ENCODE measurements at regions not wholly inside any gene's neighbourhood (a gene's known extent, or its start where the extent isn't known, plus 50 kb on each side); places are given as distances from the start of the nearest gene placed in this dataset.

DNA sequence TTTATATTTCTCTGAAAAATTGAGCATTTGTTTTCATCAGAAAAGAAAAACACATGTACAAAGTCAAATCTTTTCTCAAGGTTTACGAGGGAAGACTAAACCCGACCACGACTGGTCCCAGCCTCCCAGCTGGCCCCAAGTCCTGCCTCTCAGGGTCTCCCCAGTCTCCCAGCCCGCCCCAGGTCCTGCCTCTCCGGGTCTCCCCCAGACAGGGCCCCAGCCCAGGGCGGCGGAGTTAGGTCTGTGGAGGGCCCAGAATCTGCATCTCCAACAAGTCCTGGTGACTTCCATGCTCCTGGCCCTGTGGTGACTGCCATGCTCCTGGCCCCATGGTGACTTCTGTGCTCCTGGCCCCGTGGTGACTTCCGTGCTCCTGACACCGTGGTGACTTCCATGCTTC, 359.9 kb downstream of the IRX2 start:
- Histone ChIP-seq H3K4me1 (ENCODE audit: control insufficient read depth, insufficient read depth, low read length) (no peaks in the 10 kb centered on the region), H3K27me3 (ENCODE audit: control insufficient read depth, insufficient read depth, low read length) (no peaks in the 10 kb centered on the region), H3K9me3 (ENCODE audit: control insufficient read depth, low read length) (no peaks in the 10 kb centered on the region), H3K9ac (ENCODE audit: low read length) (no peak overlapping the region), H3K4me3 (ENCODE audit: low read length) (no peak overlapping the region), H3K36me3 (ENCODE audit: control insufficient read depth, insufficient read depth, low read length) (no peaks in the 10 kb centered on the region)

DNA sequence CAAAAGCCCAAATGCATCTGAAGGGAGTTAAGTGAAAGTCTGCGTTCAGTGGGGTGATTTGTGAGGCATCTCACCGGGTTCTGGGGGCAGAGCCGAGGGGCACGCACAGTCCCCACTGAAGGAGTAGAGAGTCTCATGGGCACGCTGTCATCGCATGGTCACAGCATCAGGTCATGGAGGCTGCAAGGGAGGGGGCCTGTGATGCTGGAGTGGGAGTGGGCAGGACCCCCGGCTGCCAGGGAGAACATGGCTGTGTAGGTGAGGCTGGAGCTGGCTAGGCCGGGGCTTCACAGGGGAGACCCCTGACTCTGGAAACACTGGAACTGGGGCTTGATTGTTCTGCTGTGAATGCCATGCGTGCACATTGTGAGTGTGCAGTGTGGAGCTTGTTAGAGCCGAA, 360.5 kb downstream of the IRX2 start:
- Histone ChIP-seq H3K36me3 (ENCODE audit: control insufficient read depth, insufficient read depth, low read length) (no peaks in the 10 kb centered on the region), H3K4me1 (ENCODE audit: control insufficient read depth, insufficient read depth, low read length) (no peaks in the 10 kb centered on the region), H3K27me3 (ENCODE audit: control insufficient read depth, insufficient read depth, low read length) (no peaks in the 10 kb centered on the region)

DNA sequence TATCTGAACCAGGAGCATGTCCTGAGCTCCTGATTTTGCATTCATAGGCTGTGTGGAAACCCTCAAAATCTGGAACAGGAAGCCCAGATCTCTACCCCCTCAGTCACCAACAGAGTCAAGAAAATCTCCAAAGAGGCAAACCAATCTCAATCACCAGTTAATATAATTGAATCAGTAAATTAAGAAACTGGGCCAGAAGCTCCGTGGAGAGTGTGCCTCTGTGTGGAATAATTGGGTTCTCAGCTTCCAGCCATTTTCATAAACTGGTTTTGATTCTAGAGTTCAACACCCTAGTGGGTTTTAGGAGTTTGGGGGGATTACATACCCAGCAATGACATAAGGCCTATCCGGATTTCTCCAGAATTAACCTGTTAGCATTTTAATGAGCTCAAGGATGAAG, 362.9 kb downstream of the IRX2 start:
- Histone ChIP-seq H3K4me3 (ENCODE audit: low read length) (no peak overlapping the region), H3K9me3 (ENCODE audit: control insufficient read depth, low read length) (no peaks in the 10 kb centered on the region), H3K36me3 (ENCODE audit: control insufficient read depth, insufficient read depth, low read length) (no peaks in the 10 kb centered on the region), H3K4me1 (ENCODE audit: control insufficient read depth, insufficient read depth, low read length) (no peaks in the 10 kb centered on the region), H3K27me3 (ENCODE audit: control insufficient read depth, insufficient read depth, low read length) (no peaks in the 10 kb centered on the region), H3K9ac (ENCODE audit: low read length) (no peak overlapping the region)

More for the DNA sequence above, 360.5 kb downstream of the IRX2 start:
- no peak overlapping the region for H3K9ac ChIP-seq (ENCODE audit: low read length)
- H3K4me3 ChIP-seq (ENCODE audit: low read length): no peak overlapping the region
- H3K9me3 ChIP-seq (ENCODE audit: control insufficient read depth, low read length): no peaks in the 10 kb centered on the region

DNA sequence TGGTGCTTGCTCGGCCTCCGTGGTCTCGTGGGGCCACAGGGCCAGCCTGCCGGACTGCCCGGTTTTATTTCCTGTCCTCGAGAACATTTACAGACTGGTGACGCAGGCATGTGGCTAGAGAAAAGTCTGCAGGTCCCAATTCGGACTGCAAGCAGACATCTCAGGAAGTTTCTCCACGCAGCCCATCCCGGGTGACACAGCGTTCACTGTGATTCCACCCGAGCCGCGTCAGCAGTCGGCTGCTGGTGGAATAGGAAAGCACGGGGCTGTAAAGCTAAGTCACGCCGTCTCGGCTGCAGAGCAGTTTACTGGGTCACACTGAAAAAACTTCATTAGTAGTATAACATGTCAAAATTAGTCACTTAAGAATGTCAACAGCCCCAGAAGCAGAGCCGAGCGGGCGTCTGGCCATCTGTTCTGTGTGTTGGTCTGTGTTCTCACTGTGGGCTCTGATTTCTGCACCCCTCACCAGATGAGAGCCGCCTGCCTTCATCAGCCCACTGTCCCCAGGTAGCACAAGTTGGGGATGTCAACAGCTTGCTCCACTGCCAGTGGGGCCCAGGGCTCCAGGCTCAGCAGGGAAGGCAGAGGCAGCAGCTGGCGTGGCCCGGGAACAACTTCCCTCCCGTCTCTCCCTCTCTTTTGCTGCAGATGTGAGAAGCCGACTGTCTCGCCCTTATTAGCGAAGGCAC, 363.7 kb downstream of the IRX2 start:
- no peak overlapping the region for H3K9ac ChIP-seq (ENCODE audit: low read length)
- H3K4me3 ChIP-seq (ENCODE audit: low read length): no peak overlapping the region
- H3K27me3 ChIP-seq (ENCODE audit: control insufficient read depth, insufficient read depth, low read length): no peaks in the 10 kb centered on the region
- H3K4me1 ChIP-seq (ENCODE audit: control insufficient read depth, insufficient read depth, low read length): no peaks in the 10 kb centered on the region
- no peaks in the 10 kb centered on the region for H3K36me3 ChIP-seq (ENCODE audit: control insufficient read depth, insufficient read depth, low read length)
- no peaks in the 10 kb centered on the region for H3K9me3 ChIP-seq (ENCODE audit: control insufficient read depth, low read length)

DNA sequence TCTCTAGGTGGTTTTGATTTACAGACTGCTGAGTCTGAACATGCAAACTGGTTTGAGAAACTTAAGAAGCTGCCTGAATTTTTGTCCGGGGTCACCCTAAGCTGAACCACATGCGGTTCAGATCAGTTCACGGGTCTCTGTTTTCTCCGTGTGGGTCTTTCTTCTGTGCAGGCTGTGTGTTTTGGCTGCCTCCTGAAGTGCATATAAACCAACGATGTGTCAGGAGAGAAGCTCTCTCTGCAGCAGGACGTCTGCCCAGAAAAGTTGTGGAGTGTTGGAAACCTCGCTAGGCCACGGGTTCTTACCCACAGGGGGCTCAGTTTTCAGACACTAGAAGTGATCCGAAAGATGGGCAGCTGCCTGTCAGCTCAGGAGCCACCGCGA, 364.2 kb downstream of the IRX2 start:
- no peak overlapping the region for H3K4me3 ChIP-seq (ENCODE audit: low read length)
- H3K27me3 ChIP-seq (ENCODE audit: control insufficient read depth, insufficient read depth, low read length): no peaks in the 10 kb centered on the region
- H3K9ac ChIP-seq (ENCODE audit: low read length): no peak overlapping the region
- H3K4me1 ChIP-seq (ENCODE audit: control insufficient read depth, insufficient read depth, low read length): no peaks in the 10 kb centered on the region
- H3K9me3 ChIP-seq (ENCODE audit: control insufficient read depth, low read length): no peaks in the 10 kb centered on the region
- no peaks in the 10 kb centered on the region for H3K36me3 ChIP-seq (ENCODE audit: control insufficient read depth, insufficient read depth, low read length)

DNA sequence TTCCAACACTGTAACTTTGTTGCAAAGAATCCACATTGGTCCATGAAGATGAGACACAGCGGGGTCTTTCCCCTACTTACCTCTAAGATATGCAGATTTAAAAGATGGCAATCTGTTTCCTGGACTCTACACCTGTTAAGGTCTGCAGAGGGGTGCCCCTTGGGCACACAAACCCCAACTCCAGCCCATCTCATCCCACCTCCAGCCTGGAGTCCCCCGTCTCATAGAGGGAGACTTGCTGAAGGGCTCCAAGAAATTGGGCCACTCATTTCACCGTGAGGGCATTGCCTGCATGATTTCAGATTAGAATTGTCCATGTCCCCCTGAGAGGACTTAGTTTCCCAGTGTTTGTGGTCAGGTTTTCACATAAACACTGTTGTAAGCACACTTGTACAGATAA, 365.7 kb downstream of the IRX2 start:
- Histone ChIP-seq H3K4me3 (ENCODE audit: low read length) (no peak overlapping the region), H3K4me1 (ENCODE audit: control insufficient read depth, insufficient read depth, low read length) (no peaks in the 10 kb centered on the region), H3K36me3 (ENCODE audit: control insufficient read depth, insufficient read depth, low read length) (no peaks in the 10 kb centered on the region), H3K9me3 (ENCODE audit: control insufficient read depth, low read length) (no peaks in the 10 kb centered on the region), H3K27me3 (ENCODE audit: control insufficient read depth, insufficient read depth, low read length) (no peaks in the 10 kb centered on the region), H3K9ac (ENCODE audit: low read length) (no peak overlapping the region)

DNA sequence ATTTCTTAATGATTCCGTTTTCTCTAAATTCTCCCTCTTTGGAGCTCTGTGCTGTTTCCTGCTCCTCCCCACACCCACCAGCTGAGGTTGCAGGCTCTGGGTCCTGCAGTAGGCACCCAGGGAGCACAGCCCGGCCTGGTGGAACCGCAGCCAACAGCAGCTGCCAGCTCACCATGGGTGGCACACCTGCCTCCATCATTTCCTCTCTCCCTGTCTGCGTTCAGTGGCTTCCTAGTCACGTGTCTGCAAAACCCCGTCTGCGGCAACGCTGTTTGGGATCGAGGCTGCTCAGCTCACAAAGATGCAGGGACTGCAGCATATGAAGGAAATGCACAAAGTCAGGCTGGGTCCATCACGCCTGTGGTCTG, 367.8 kb downstream of the IRX2 start:
- no peak overlapping the region for H3K9ac ChIP-seq (ENCODE audit: low read length)
- no peak overlapping the region for H3K4me3 ChIP-seq (ENCODE audit: low read length)
- H3K9me3 ChIP-seq (ENCODE audit: control insufficient read depth, low read length): no peaks in the 10 kb centered on the region
- no peaks in the 10 kb centered on the region for H3K4me1 ChIP-seq (ENCODE audit: control insufficient read depth, insufficient read depth, low read length)
- no peaks in the 10 kb centered on the region for H3K36me3 ChIP-seq (ENCODE audit: control insufficient read depth, insufficient read depth, low read length)
- H3K27me3 ChIP-seq (ENCODE audit: control insufficient read depth, insufficient read depth, low read length): no peaks in the 10 kb centered on the region

DNA sequence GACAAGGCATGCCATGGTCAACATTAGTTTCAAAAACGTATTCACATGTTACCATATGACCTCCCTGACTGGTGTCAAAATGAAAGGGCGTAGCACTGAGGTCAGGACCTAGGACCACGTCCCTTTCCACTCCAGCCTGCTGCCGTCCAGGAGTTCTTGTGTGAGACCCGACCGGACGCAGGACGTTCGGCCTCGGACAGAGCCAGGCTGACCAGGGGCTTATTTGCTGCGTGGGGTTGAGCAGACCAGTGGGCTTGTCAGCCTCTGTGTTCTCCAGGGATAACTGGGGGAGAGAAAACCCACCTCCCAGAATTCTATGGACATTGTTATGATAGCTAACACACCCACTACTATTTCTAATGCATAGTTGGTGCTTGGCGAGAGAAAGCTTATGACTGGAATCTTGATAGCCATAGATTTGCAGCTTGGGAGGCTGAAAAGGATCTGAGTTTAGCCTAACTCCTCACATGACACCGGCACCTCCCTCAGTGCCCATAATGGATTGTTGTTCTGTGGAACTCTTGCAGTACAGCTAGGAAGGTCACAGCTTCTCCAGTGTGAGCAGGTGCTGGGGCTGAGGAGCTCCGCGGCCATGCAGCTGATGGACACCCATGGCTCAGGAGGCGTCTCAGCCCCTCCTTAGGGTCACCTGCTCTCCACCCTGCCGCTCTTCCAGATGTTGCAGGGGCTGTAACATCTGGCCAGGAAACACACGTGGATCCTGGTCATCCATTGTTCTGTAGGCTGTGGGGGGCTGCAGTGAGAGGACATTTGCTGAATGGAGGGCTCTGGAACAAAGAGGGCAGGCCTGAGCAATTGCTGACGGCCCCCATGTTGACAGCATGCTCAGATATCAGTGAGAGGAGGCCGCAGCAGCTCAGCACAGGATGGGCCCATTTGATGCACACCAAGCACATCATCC, 368.4 kb downstream of the IRX2 start:
- H3K4me1 ChIP-seq (ENCODE audit: control insufficient read depth, insufficient read depth, low read length): no peaks in the 10 kb centered on the region
- no peaks in the 10 kb centered on the region for H3K36me3 ChIP-seq (ENCODE audit: control insufficient read depth, insufficient read depth, low read length)
- H3K9me3 ChIP-seq (ENCODE audit: control insufficient read depth, low read length): no peaks in the 10 kb centered on the region
- no peak overlapping the region for H3K9ac ChIP-seq (ENCODE audit: low read length)
- no peak overlapping the region for H3K4me3 ChIP-seq (ENCODE audit: low read length)
- H3K27me3 ChIP-seq (ENCODE audit: control insufficient read depth, insufficient read depth, low read length): no peaks in the 10 kb centered on the region

DNA sequence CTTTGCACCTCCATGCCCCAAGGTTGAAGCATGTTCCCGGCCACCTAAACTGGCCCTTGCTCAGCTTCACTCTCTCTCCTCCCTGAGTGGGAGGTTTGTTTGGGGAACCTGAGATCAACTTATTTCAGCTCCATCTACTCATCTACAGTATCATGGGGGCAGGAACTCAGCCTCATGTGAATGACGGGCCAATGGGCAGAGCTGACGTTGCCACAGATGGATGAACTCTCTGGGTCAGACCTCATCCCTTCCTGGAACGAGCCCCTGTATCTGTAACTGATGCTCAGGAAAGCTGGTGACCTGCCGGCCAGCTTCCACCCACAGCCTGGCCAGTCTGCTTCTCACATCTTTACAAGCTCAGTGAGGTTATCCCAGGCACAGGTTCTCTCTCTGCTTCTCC, 369.6 kb downstream of the IRX2 start:
- H3K36me3 ChIP-seq (ENCODE audit: control insufficient read depth, insufficient read depth, low read length): no peaks in the 10 kb centered on the region
- no peaks in the 10 kb centered on the region for H3K27me3 ChIP-seq (ENCODE audit: control insufficient read depth, insufficient read depth, low read length)
- H3K9me3 ChIP-seq (ENCODE audit: control insufficient read depth, low read length): no peaks in the 10 kb centered on the region

DNA sequence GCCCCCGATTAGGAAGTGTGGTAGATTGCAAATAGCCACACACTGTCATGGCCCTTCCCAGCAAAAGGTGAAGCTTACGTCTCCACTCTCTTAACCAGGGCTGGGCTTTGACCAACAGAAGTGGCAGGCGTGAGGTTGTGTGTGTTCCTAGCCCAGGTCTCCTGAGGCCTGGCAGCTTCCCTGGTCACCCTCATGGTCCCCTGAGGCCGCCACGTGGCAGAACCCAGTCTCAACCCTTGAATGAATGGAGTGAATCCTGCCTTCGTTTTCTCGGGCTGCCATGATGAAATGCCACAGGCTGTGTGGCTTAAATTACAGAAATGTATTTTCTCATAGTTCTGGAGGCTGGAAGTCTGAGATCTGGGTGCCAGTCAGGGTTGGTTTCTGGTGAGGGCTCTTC, 370.4 kb downstream of the IRX2 start:
- no peaks in the 10 kb centered on the region for H3K27me3 ChIP-seq (ENCODE audit: control insufficient read depth, insufficient read depth, low read length)
- H3K4me3 ChIP-seq (ENCODE audit: low read length): no peak overlapping the region
- H3K9ac ChIP-seq (ENCODE audit: low read length): no peak overlapping the region

More for the DNA sequence above, 369.6 kb downstream of the IRX2 start:
- H3K4me1 ChIP-seq (ENCODE audit: control insufficient read depth, insufficient read depth, low read length): no peaks in the 10 kb centered on the region
- no peak overlapping the region for H3K4me3 ChIP-seq (ENCODE audit: low read length)
- no peak overlapping the region for H3K9ac ChIP-seq (ENCODE audit: low read length)

DNA sequence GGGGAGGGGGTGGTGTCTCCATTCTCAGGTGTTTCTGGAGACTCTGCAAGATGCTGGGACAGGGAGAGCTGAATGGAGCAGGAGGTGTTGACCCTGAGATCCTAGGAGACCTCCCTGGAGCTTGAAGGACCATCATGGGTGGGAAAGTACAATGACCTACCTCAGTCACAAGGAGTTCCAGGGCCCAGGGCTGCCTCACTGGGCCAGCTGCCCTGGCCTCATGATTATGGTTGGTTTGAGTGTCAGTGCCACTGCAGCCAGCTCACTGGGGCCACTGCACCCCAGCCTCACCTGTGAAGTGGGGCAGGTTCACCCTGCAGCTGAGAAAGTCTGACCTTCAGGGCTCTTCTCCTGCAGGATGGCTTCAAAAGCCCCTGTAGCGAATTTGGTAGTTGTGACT, 372.5 kb downstream of the IRX2 start:
- Histone ChIP-seq H3K4me1 (ENCODE audit: control insufficient read depth, insufficient read depth, low read length) (no peaks in the 10 kb centered on the region), H3K9me3 (ENCODE audit: control insufficient read depth, low read length) (no peaks in the 10 kb centered on the region), H3K4me3 (ENCODE audit: low read length) (no peak overlapping the region), H3K36me3 (ENCODE audit: control insufficient read depth, insufficient read depth, low read length) (no peaks in the 10 kb centered on the region), H3K27me3 (ENCODE audit: control insufficient read depth, insufficient read depth, low read length) (no peaks in the 10 kb centered on the region), H3K9ac (ENCODE audit: low read length) (no peak overlapping the region)

More for the DNA sequence above, 370.4 kb downstream of the IRX2 start:
- no peaks in the 10 kb centered on the region for H3K9me3 ChIP-seq (ENCODE audit: control insufficient read depth, low read length)
- no peaks in the 10 kb centered on the region for H3K4me1 ChIP-seq (ENCODE audit: control insufficient read depth, insufficient read depth, low read length)
- no peaks in the 10 kb centered on the region for H3K36me3 ChIP-seq (ENCODE audit: control insufficient read depth, insufficient read depth, low read length)

DNA sequence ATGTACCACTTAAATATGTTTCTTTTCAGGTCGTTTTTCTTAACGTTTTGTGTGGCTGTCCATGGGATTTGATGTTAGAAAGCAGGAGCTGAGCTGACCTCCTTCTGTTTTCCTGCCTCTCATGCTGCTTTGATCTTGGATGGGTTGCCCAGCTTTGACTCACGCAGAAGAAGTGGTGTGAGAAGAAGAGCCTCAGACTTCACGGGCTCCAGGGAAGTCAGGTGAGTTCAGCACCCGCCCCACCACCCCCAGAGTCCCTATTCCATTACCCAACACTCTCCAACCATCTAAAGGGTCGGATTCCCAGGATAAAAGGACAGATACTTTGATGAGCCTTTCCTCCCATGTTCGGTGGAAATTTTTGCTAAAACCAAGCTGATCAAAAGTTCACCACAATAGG, 373.4 kb downstream of the IRX2 start:
- Histone ChIP-seq H3K9me3 (ENCODE audit: control insufficient read depth, low read length) (no peaks in the 10 kb centered on the region), H3K4me3 (ENCODE audit: low read length) (no peak overlapping the region), H3K9ac (ENCODE audit: low read length) (no peak overlapping the region), H3K27me3 (ENCODE audit: control insufficient read depth, insufficient read depth, low read length) (no peaks in the 10 kb centered on the region), H3K4me1 (ENCODE audit: control insufficient read depth, insufficient read depth, low read length) (no peaks in the 10 kb centered on the region), H3K36me3 (ENCODE audit: control insufficient read depth, insufficient read depth, low read length) (no peaks in the 10 kb centered on the region)

Measured in mucosa of stomach (tissue), 1 donor.